ENCODE measurements at regions not wholly inside any gene's neighbourhood (a gene's known extent, or its start where the extent isn't known, plus 50 kb on each side); places are given as distances from the start of the nearest gene placed in this dataset.
"Not testable (repeated sequence)": the region's sequence is repeated elsewhere in the genome, so short reads cannot be mapped to it uniquely, and the experiment has no call there.

DNA sequence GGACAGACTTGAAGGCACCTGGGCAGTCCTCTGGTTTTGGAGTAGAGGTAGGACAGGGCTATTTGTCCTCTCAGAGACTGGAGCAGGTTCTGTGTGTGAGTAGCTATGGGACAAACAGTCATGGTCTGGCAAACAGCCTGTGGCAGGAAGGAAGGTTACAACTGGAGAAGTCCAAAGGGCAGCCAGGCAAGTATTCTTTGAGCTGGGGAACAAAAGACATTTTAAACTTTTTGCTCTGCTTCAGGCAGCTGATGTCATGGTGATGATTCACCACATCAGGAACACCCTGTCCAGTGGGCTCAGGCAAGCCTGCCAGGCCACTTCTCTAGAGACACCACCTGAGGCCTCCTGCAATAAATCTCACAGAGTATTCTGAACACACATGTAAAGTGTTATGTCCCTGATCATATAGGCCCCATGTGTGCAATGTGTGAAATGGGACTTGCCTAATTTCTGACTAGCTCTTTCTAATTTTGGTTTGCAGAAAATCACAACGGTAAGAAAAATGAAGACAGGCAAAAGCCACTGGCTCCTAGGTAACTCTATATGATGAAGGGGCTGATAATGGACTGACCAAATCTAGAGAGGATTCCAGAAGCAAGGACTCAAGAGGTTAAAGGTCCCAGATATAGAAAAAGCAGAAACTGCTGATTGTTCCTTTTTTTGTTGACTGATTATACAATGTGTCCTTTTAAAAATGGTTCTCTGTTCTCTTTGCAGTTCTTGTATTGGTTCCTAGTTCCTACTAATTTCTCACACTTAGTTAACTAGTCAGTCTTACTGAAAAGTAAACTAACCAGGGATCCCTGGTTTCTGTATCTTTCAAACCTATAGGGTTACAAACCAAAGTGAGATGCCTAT is 58.7 kb downstream of the PPIAL4G start:
- H3K4me3 ChIP-seq (ENCODE audit: insufficient read depth, low read depth, low read length); H3K9ac ChIP-seq (ENCODE audit: low read depth, low read length); H2AFZ ChIP-seq (replicated peaks; ENCODE audit: low read length, poor library complexity); H3K27ac ChIP-seq (ENCODE audit: insufficient read depth, low read length); in situ Hi-C loops (cut with MboI; ENCODE audit: low sequenced_read_pairs); H2BK5ac ChIP-seq (ENCODE audit: low read depth, low read length, poor library complexity, severe bottlenecking); H4K5ac ChIP-seq (ENCODE audit: low read depth, low read length); H4K8ac ChIP-seq (ENCODE audit: low read depth in 2 of 2, low read length in 2 of 2); H3K9me1 ChIP-seq (ENCODE audit: insufficient read depth, low read length); H3K36me3 ChIP-seq (ENCODE audit: control insufficient read depth, insufficient read depth, low read length); H3K4me1 ChIP-seq (ENCODE audit: control insufficient read depth, insufficient read depth, low read length); POLR2A ChIA-PET (ENCODE audit: unreplicated experiment); H3K14ac ChIP-seq (replicated peaks; ENCODE audit: low read depth, low read length); CTCF ChIA-PET; H3K79me1 ChIP-seq (ENCODE audit: low read depth in 1 of 2, low read length in 2 of 2); intact Hi-C loops (cut with micrococcal nuclease); H3K23ac ChIP-seq (ENCODE audit: low read depth, low read length); H2AK9ac ChIP-seq (replicated peaks; ENCODE audit: low read depth, low read length, poor library complexity); H3K18ac ChIP-seq (ENCODE audit: low read depth, low read length); BruUV-seq (replicated peaks); H3K9me3 ChIP-seq (ENCODE audit: control insufficient read depth, insufficient read depth, low read length); H3K56ac ChIP-seq (ENCODE audit: extremely low read depth, insufficient read depth, low read length); H3K4me2 ChIP-seq (ENCODE audit: low read depth, low read length); dilution Hi-C loops (cut with HindIII; ENCODE audit: low sequenced_read_pairs, unreplicated experiment); H3K27me3 ChIP-seq (ENCODE audit: control insufficient read depth, insufficient read depth, low read length); H4K20me1 ChIP-seq (ENCODE audit: insufficient read depth, low read length); H4K91ac ChIP-seq (ENCODE audit: insufficient read depth, low read depth, low read length); H2AK5ac ChIP-seq (ENCODE audit: low read depth, low read length); H2BK20ac ChIP-seq (ENCODE audit: low read depth, low read length); H2BK120ac ChIP-seq (ENCODE audit: low read depth, low read length); H2BK15ac ChIP-seq (ENCODE audit: low read depth, low read length); H3K4ac ChIP-seq (ENCODE audit: low read depth, low read length): not testable (repeated sequence)
- DNase-seq (peak; percentile 69), ATAC-seq (ENCODE audit: low read depth) (peak; percentile 79)
- WGBS, 2 experiments (ENCODE audit: extremely low coverage in 2 of 2, insufficient read length in 1 of 2): no CpG with 5 or more reads among the region's 1 CpG

DNA sequence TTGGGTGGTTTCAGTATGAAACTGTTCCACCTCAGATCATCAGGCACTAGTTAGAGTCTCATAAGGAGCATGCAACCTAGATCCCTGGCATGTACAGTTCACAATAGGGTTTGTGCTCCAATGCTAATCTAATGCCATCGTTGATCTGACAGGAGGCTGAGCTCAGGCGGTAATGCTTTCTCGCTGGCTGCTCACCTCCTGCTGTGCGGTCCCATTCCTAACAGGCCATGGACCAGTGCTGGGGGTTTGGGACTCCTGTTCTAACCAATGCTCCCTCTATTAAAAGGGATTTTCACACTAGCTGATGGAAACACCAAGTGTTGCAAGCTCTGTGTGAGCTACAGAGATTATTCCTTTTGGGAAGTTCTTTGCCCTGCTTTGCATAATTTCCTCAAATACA is 60.2 kb downstream of the PPIAL4G start:
- H4K5ac ChIP-seq (ENCODE audit: low read depth, low read length); H3K18ac ChIP-seq (ENCODE audit: low read depth, low read length); BruUV-seq (replicated peaks); H2AFZ ChIP-seq (replicated peaks; ENCODE audit: low read length, poor library complexity); H3K79me1 ChIP-seq (ENCODE audit: low read depth in 1 of 2, low read length in 2 of 2); H3K9me1 ChIP-seq (ENCODE audit: insufficient read depth, low read length); H2BK20ac ChIP-seq (ENCODE audit: low read depth, low read length); H3K9ac ChIP-seq (ENCODE audit: low read depth, low read length); POLR2A ChIA-PET (ENCODE audit: unreplicated experiment); CTCF ChIA-PET; H3K4ac ChIP-seq (ENCODE audit: low read depth, low read length); dilution Hi-C loops (cut with HindIII; ENCODE audit: low sequenced_read_pairs, unreplicated experiment); H4K8ac ChIP-seq (ENCODE audit: low read depth in 2 of 2, low read length in 2 of 2); H4K20me1 ChIP-seq (ENCODE audit: insufficient read depth, low read length); H2AK9ac ChIP-seq (replicated peaks; ENCODE audit: low read depth, low read length, poor library complexity); H2BK120ac ChIP-seq (ENCODE audit: low read depth, low read length); H3K9me3 ChIP-seq (ENCODE audit: control insufficient read depth, insufficient read depth, low read length); intact Hi-C loops (cut with micrococcal nuclease); H3K14ac ChIP-seq (replicated peaks; ENCODE audit: low read depth, low read length); H4K91ac ChIP-seq (ENCODE audit: insufficient read depth, low read depth, low read length); H3K36me3 ChIP-seq (ENCODE audit: control insufficient read depth, insufficient read depth, low read length); H2AK5ac ChIP-seq (ENCODE audit: low read depth, low read length); H3K4me1 ChIP-seq (ENCODE audit: control insufficient read depth, insufficient read depth, low read length); H2BK15ac ChIP-seq (ENCODE audit: low read depth, low read length); H3K27me3 ChIP-seq (ENCODE audit: control insufficient read depth, insufficient read depth, low read length); H3K4me2 ChIP-seq (ENCODE audit: low read depth, low read length); ATAC-seq (ENCODE audit: low read depth); H2BK5ac ChIP-seq (ENCODE audit: low read depth, low read length, poor library complexity, severe bottlenecking); in situ Hi-C loops (cut with MboI; ENCODE audit: low sequenced_read_pairs); H3K27ac ChIP-seq (ENCODE audit: insufficient read depth, low read length); H3K4me3 ChIP-seq (ENCODE audit: insufficient read depth, low read depth, low read length); H3K23ac ChIP-seq (ENCODE audit: low read depth, low read length); H3K56ac ChIP-seq (ENCODE audit: extremely low read depth, insufficient read depth, low read length); DNase-seq: not testable (repeated sequence)
- no CpG with 5 or more reads among the region's 4 CpGs for WGBS, 2 experiments (ENCODE audit: extremely low coverage in 2 of 2, insufficient read length in 1 of 2)

Data from IMR-90 (cell line).